Activated naive CD8-positive, alpha-beta T cell treated with anti-CD3 and anti-CD28 coated beads, Interleukin-2, amount 10 ng/mL, durations not matched to agents 7 days and 5 days (primary cell): ENCODE measurements at regions not wholly inside any gene's neighbourhood (a gene's known extent, or its start where the extent isn't known, plus 50 kb on each side); places are given as distances from the start of the nearest gene placed in this dataset.
A peak's percentile ranks its signal among the peaks of the same experiment; 100 is the strongest.

Source experiments
- ATAC-seq: fragments of 150-1000 bp; cut with Tn5 transposase; one replicate; pipeline ENCODE4 v1.10.0; 2021; ENCODE audit warnings: low read depth, moderate library complexity
- POLR2A ChIA-PET: fragments of 350-600 bp; sonication (Branson Sonifier 250); formaldehyde crosslinking; loops from one replicate; lab custom pipeline; 2021; ENCODE audit warnings: antibody characterized with exemption; lab: Charles Lee
- DNase-seq: peaks from one replicate; pipeline ENCODE4 v3.0.0; 2021
- H3K27ac Mint-ChIP-seq: one replicate; pipeline ENCODE4 v1.8.0; 2022; ENCODE audit warnings: mild to moderate bottlenecking, mixed read lengths
- H3K27me3 Mint-ChIP-seq: one replicate; pipeline ENCODE4 v1.8.0; 2022; ENCODE audit warnings: mild to moderate bottlenecking, moderate library complexity, mixed read lengths
- H3K36me3 Mint-ChIP-seq: one replicate; pipeline ENCODE4 v1.8.0; 2021; ENCODE audit warnings: mild to moderate bottlenecking, mixed read lengths
- H3K4me1 Mint-ChIP-seq: one replicate; pipeline ENCODE4 v1.8.0; 2021; ENCODE audit warnings: mixed read lengths
- H3K4me3 Mint-ChIP-seq: one replicate; pipeline ENCODE4 v1.8.0; 2022; ENCODE audit warnings: mild to moderate bottlenecking, moderate library complexity, mixed read lengths
- H3K9me3 Mint-ChIP-seq: one replicate; pipeline ENCODE4 v1.8.0; 2021; ENCODE audit warnings: mixed read lengths

DNA sequence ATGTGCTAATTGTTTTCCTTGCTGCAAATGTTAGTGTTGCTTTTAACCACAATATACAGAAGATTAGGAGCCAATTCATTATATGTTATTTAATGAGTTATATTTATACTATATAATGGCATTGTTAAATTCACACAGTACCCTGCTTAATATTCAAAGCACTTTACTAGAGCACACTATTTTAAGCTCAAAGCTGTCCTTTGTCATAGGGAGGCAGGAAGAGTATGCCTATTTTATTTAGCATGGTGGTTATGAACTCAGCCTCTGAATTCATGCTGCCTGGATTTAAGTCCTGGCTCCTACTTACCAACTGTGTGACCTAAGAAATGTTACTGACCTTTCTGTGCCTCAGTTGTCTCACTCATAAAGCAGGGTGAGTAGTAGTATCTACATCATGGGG lies 80.5 kb downstream of the FASTKD2 start:
- Mint-ChIP-seq H3K27ac (no peak overlapping the region), H3K27me3 (no peaks in the 10 kb centered on the region), H3K9me3 (no peaks in the 10 kb centered on the region), H3K4me1 (no peaks in the 10 kb centered on the region), H3K36me3 (no peaks in the 10 kb centered on the region), H3K4me3 (no peak overlapping the region)
- DNase-seq (no peak), ATAC-seq (no peak)
- POLR2A ChIA-PET, result interaction anchor here (0.7 kb wide), 1 partner anchor 55 kb away, joined by 5 read pairs; no protein-coding TSS in a partner anchor

DNA sequence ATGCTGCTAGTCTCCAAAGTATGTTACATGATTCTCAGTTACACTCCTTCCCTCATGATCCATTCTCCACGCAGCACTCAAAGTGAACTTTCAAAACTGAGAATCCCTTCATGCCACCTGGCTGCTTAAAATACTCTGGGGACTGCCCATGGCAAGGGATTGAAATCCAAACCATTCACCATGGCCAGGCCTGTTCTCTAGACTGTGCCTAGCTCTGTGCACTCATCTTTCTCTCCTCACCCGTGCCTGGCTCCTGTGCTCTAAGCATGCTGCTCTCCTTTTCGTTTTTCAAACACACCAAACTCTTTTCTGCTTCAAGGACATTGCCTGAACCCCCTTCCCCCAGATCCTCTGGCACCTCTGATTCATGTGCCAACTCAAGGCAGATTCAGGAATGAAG lies 80.9 kb downstream of the FASTKD2 start:
- H3K36me3 Mint-ChIP-seq, result no peaks in the 10 kb centered on the region
- H3K27ac Mint-ChIP-seq, result no peak overlapping the region
- no peaks in the 10 kb centered on the region for H3K9me3 Mint-ChIP-seq
- POLR2A ChIA-PET, result no interaction called here
- DNase-seq (no peak), ATAC-seq (no peak)
- no peaks in the 10 kb centered on the region for H3K27me3 Mint-ChIP-seq
- no peaks in the 10 kb centered on the region for H3K4me1 Mint-ChIP-seq
- H3K4me3 Mint-ChIP-seq, result no peak overlapping the region

DNA sequence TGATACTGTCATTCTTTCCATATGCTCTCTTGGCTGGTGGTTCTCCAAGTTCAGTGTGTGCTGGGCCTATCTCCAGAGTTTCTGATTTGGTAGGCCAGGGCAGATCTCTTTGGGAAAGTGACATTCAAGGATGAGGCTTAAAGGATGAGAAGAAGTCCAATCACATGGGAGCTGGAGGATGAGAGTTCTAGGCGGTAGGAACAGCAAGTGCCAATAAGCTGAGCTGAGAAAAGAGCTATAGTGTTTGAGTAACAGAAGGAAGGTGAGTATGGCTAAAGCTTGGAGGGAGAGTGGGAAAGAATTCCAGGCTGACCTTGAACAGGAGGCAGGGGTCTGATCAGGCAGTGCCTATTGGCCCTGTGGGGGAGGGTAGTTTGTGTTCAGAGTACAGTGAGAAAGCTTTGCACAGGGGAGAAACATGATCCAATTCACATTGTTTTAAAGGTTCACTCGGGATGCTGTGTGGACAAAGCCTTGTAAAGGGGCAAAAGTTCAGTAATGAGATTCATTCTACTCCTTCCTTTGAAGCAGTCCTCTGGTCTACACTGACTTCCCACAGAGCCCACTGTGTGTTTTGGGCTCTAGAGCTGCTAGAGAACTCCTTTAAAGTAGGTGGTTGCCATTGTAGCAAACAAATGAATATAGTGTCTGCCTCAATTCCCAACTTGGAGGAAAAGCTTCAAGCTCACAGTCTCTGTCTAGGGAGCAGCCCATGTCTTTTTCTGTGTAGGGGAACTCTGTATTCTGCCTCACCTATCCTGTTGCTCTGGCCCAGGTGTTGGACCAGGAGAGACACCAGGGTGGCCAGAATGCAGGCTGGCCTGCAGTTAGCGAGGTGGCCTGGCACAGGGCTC lies 81.8 kb downstream of the FASTKD2 start:
- Mint-ChIP-seq H3K36me3 (no peaks in the 10 kb centered on the region), H3K27ac (no peak overlapping the region), H3K4me3 (no peak overlapping the region), H3K4me1 (no peaks in the 10 kb centered on the region), H3K27me3 (no peaks in the 10 kb centered on the region), H3K9me3 (no peaks in the 10 kb centered on the region)
- no peak for DNase-seq
- POLR2A ChIA-PET, result no interaction called here
- no peak for ATAC-seq

DNA sequence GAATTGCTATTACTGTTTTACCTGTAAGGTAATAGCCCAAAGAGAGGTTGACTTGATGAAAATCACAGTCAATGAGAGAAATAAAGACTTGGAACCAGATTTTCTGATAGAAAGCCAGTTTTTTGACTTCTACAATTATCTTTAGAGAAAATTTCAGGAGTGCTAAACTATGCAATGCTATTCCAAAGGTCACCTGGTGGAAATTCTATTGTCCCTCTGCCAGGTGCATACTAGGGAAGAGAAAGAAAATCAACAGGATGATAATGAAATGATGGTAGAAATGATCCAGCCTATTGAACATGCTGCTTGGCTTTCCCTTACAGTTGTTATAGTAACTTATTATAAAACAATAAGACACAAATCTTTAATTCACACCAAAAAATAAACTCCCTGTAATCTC lies 85.0 kb downstream of the FASTKD2 start:
- DNase-seq (no peak), ATAC-seq (no peak)
- H3K36me3 Mint-ChIP-seq, result no peaks in the 10 kb centered on the region
- no peaks in the 10 kb centered on the region for H3K9me3 Mint-ChIP-seq
- no peaks in the 10 kb centered on the region for H3K27me3 Mint-ChIP-seq
- POLR2A ChIA-PET, result no interaction called here
- H3K4me1 Mint-ChIP-seq, result no peaks in the 10 kb centered on the region
- no peak overlapping the region for H3K27ac Mint-ChIP-seq
- no peak overlapping the region for H3K4me3 Mint-ChIP-seq

DNA sequence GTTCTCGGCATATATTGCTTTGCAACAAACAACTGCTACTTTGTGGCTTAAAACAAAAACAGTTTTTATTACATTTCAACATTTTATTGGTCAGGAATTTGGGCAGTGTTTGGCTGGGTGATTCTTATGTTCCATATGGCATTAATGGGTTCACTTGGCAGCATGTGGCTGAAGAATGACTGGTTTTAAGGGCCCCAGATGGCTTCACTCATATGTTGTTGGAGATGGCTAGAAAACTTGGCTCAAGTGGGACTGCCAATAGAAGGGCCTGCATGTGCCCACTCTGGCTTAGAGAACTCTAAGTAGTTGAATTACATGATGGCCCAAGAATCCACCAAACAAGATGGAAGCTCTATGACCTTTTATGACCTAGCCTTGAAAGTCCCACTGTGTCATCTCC lies 86.1 kb downstream of the FASTKD2 start:
- ATAC-seq, result no peak
- Mint-ChIP-seq H3K27me3 (no peaks in the 10 kb centered on the region), H3K4me1 (no peaks in the 10 kb centered on the region), H3K36me3 (no peaks in the 10 kb centered on the region), H3K4me3 (no peak overlapping the region), H3K27ac (no peak overlapping the region), H3K9me3 (no peaks in the 10 kb centered on the region)
- POLR2A ChIA-PET, result no interaction called here
- DNase-seq, result no peak

DNA sequence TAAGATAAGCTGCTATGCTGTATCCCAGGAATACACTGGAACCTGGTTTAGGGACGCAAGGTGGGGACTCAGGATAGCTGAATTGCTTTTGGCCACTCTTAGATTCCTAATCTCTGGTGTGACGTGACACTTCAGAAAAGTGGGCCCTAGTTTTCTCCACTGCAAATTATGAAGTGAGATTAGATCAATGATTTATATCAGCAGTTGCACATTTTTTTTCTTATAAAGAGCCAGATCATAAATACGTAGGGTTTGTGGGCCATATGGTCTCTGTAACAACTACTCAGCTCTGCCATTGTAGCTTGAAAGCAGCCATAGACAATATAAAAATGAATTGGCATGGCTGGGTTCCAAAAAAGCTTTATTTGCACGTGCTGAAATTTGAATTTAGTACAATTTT lies 85.4 kb upstream of the CPO start:
- POLR2A ChIA-PET, result no interaction called here
- Mint-ChIP-seq H3K4me1 (peaks cover 6% of the 10 kb centered on the region), H3K27ac (no peak overlapping the region), H3K36me3 (no peaks in the 10 kb centered on the region), H3K9me3 (no peaks in the 10 kb centered on the region), H3K4me3 (no peak overlapping the region), H3K27me3 (no peaks in the 10 kb centered on the region)
- DNase-seq (no peak), ATAC-seq (no peak)

DNA sequence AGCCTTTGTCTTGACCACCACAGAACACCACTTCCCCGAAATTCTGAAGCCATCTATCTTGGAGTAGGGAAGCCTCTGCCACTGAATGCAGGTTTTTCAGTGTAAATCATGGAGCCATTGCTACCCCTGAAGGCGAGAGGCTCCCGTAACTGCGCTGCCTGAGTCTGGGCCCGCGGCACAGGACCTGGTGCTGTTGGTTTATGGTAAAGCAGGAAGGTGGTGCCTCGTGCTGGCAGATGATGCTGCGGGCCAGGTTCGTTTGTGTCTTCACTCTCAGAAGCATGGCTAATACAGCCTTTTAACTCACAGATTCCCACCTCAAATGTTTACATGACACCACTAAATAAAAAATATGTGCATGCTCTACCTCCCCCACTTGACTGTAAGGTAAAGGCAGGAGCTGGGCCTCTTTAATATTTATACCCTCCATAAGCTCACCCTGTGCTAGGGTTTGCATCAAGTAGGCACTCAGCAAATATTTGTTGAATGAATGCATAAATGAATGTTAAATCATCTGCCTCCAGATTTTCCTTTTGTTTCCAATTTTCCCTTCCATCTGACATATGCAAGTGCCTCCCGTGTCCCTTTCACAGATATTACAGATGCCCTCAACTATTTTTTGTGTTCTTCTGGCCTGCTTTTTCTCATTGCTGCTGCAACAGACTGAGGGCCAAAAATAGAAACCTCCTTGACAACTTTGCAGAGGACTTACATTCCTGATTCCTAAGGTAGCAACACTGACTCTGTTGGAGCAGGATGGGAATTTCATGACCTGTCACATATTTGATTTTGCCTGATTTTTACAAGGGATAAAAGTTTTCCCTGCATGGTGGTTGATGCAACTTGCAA lies 83.5 kb upstream of the CPO start:
- H3K9me3 Mint-ChIP-seq, result no peaks in the 10 kb centered on the region
- no peaks in the 10 kb centered on the region for H3K27me3 Mint-ChIP-seq
- no peak overlapping the region for H3K27ac Mint-ChIP-seq
- no peak overlapping the region for H3K4me3 Mint-ChIP-seq
- ATAC-seq (no peak), DNase-seq (no peak)
- peaks cover 18% of the 10 kb centered on the region for H3K4me1 Mint-ChIP-seq
- POLR2A ChIA-PET, result no interaction called here
- peaks cover 2% of the 10 kb centered on the region for H3K36me3 Mint-ChIP-seq

DNA sequence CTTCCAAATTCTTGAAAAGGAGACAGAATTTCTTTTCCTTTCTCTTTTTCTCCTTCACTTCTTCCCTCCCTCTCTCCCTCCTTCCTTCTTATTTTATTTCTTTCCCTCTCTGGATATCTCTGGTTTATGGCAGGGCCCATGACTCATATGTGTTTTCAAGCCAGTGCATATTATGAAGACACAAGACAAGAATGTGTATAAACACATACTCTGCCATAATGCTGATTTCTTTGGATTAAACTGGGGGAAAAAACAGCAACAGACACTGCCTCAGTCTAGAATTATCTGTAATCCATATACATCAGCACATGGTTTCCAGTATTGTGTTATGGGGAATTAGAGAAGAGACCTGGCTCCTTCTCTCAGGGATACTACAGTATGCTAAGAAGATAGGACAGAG lies 82.8 kb upstream of the CPO start:
- ATAC-seq (no peak), DNase-seq (no peak)
- POLR2A ChIA-PET, result no interaction called here
- no peak overlapping the region for H3K27ac Mint-ChIP-seq
- no peak overlapping the region for H3K4me3 Mint-ChIP-seq
- no peaks in the 10 kb centered on the region for H3K9me3 Mint-ChIP-seq
- H3K27me3 Mint-ChIP-seq, result no peaks in the 10 kb centered on the region
- peaks cover 18% of the 10 kb centered on the region for H3K4me1 Mint-ChIP-seq
- peaks cover 2% of the 10 kb centered on the region for H3K36me3 Mint-ChIP-seq

DNA sequence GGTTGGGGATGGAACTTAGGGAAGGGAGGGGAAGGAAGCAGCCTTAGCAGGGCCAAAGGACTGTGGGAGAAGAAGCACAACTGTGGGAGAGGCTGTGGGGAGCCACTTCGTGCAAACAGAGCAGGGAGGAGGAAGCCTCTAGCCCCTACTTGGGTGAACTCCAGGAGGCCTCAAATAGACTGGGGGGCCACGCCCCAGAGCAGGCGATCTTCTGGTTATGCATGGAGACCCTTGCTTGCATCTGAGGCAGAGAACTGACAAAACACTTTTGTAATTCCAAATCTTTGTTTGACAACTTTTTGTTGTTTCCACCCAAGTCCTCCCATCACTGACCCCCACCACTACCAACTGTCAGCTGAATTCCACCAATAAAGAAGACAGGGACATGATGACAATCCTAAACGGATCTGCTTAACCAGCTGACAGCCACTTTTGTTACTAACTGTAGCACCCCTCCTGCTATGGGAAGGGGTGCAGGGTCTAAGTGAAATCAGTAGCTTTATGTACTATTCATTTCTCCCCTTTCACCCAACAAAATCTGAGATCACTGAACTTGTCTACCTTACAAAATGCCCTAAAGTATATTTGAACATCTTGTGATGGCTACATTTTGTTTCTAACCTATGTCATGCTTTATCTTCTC lies 80.5 kb upstream of the CPO start:
- no peaks in the 10 kb centered on the region for H3K9me3 Mint-ChIP-seq
- no peaks in the 10 kb centered on the region for H3K27me3 Mint-ChIP-seq
- peak; percentile 50 for ATAC-seq
- H3K36me3 Mint-ChIP-seq, result peaks cover 2% of the 10 kb centered on the region
- DNase-seq, result no peak
- peaks cover 18% of the 10 kb centered on the region for H3K4me1 Mint-ChIP-seq
- H3K27ac Mint-ChIP-seq, result peak overlapping the region; percentile 91
- POLR2A ChIA-PET, result no interaction called here
- H3K4me3 Mint-ChIP-seq, result peak overlapping the region; percentile 74

DNA sequence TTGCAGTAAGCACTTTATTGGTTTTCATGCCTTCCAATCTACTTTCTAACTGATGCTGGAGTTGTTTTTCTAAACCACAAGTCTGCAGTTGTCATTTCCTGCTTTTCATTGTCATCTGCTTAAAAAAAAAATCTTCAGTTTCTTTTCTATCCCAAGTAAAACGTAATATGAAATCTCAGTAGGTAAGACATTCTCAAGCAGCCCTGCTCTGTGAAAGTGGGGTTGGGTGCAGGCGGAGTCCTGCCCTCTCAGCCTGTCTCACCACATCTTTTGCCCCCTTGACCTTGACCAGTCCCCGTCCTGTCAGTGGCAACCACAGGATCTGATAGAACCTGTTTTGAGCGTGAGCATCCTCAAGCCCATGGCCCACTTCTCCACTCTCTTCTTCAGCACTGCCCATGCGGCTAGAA lies 80.0 kb upstream of the CPO start:
- H3K36me3 Mint-ChIP-seq, result peaks cover 2% of the 10 kb centered on the region
- H3K4me3 Mint-ChIP-seq, result peak overlapping the region; percentile 74
- peaks cover 18% of the 10 kb centered on the region for H3K4me1 Mint-ChIP-seq
- no peaks in the 10 kb centered on the region for H3K9me3 Mint-ChIP-seq
- ATAC-seq, result peak; percentile 79
- POLR2A ChIA-PET, result interaction anchor here (1.0 kb wide), 1 partner anchor 670 kb away, joined by 3 read pairs; the partner anchor contains the start of gene CREB1
- H3K27me3 Mint-ChIP-seq, result no peaks in the 10 kb centered on the region
- H3K27ac Mint-ChIP-seq, result peak overlapping the region; percentile 91
- peak; percentile 52 for DNase-seq

DNA sequence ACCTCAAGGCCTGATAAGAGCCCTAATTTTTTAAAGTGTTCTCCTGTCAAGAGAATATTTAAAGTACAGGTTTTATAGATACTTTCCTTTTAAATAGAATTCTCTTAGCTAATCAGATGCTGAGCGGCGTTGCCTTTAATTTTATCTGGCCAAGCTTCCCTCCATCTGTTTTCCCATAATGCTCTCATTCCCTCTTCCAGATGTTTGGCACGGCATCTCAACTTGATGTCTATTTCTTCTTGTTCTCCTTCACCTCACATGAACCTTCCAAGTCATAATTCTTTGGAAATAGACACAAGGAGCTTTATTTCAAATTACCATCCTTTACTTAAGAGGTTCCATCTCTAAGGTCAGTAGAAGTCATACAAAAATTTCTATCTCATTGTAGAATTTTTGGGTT lies 76.1 kb upstream of the CPO start:
- no peaks in the 10 kb centered on the region for H3K27me3 Mint-ChIP-seq
- H3K36me3 Mint-ChIP-seq, result peaks cover 4% of the 10 kb centered on the region
- H3K27ac Mint-ChIP-seq, result no peak overlapping the region
- ATAC-seq, result no peak
- H3K9me3 Mint-ChIP-seq, result no peaks in the 10 kb centered on the region
- H3K4me1 Mint-ChIP-seq, result peaks cover 18% of the 10 kb centered on the region
- POLR2A ChIA-PET, result no interaction called here
- H3K4me3 Mint-ChIP-seq, result no peak overlapping the region
- no peak for DNase-seq

DNA sequence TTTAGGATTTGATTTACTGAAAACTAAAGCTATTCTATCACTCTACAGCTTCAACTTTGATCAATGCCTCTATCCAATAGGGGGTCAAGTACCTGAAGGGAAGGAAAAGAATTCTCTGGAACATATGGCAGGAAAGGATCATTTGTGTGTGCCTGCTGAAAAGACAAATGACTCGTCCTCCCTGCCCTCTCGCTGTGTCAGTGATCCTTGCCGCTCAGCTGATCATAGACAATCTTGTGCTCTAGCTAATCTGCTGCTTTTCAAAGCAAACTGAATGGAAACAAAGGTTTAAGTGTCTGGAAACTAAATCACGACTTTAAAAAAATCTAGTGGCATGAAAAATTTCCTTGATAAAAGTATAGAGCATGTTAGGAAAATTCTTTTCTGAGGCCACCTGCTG lies 75.6 kb upstream of the CPO start:
- Mint-ChIP-seq H3K9me3 (no peaks in the 10 kb centered on the region), H3K4me3 (no peak overlapping the region), H3K27ac (no peak overlapping the region), H3K4me1 (peaks cover 14% of the 10 kb centered on the region), H3K27me3 (no peaks in the 10 kb centered on the region), H3K36me3 (peaks cover 4% of the 10 kb centered on the region)
- DNase-seq, result no peak
- ATAC-seq, result no peak
- POLR2A ChIA-PET, result no interaction called here

DNA sequence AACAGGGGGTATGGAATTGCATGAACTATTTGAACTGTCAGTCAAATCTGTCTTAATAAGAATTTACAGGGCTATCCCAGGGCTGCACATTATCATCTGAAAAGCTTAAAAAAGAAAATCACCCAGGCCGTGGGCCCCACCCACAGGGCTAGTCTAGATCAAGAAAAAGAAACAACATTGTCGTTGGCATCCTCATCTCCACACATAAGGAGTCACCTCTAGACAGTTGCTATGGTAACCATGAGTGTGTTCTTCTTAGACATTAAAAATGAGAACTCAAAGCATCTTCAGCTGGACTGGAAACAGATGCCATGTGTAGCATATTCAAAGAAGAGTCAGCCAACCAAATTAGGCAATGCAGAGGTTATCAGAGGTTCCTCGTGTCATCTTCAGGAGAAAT lies 72.3 kb upstream of the CPO start:
- POLR2A ChIA-PET, result no interaction called here
- H3K9me3 Mint-ChIP-seq, result no peaks in the 10 kb centered on the region

More for the DNA sequence above, 72.3 kb upstream of the CPO start:
- H3K27ac Mint-ChIP-seq, result no peak overlapping the region
- H3K27me3 Mint-ChIP-seq, result no peaks in the 10 kb centered on the region
- ATAC-seq (no peak), DNase-seq (no peak)
- no peaks in the 10 kb centered on the region for H3K4me1 Mint-ChIP-seq
- H3K4me3 Mint-ChIP-seq, result no peak overlapping the region
- H3K36me3 Mint-ChIP-seq, result peaks cover 1% of the 10 kb centered on the region
